GM12872 (cell line): ENCODE measurements at regions not wholly inside any gene's neighbourhood (a gene's known extent, or its start where the extent isn't known, plus 50 kb on each side); places are given as distances from the start of the nearest gene placed in this dataset.

Source experiments
- TF ChIP-seq, protein P1 (sequence below): IDR thresholded peaks from 3 replicates; pipeline ENCODE4 v1.5.1; 2011; ENCODE audit warnings: low read depth, mild to moderate bottlenecking, low read length, moderate library complexity; ENCODE audit not compliant: insufficient read depth

DNA sequence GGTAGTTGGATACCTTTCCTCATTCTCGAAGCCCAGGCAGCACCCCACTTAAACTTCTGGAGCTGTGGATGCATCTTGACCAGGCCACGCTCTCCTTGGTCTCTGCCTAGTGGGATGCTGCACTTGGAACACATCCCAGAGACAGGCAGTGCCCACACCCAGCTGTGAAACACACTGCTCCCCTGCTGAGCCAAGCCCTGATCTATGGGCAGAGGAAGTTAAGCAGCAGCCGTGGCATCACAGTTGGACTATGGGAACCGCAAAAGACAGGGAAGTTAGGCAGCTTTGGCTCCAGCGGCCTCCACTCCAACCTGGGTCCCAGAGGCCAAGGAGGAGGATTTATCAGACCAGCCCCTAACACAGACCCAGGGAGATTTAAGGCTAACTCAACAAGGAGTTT, 284.8 kb upstream of the CCL2 start:
- TF ChIP-seq, protein P1, sequence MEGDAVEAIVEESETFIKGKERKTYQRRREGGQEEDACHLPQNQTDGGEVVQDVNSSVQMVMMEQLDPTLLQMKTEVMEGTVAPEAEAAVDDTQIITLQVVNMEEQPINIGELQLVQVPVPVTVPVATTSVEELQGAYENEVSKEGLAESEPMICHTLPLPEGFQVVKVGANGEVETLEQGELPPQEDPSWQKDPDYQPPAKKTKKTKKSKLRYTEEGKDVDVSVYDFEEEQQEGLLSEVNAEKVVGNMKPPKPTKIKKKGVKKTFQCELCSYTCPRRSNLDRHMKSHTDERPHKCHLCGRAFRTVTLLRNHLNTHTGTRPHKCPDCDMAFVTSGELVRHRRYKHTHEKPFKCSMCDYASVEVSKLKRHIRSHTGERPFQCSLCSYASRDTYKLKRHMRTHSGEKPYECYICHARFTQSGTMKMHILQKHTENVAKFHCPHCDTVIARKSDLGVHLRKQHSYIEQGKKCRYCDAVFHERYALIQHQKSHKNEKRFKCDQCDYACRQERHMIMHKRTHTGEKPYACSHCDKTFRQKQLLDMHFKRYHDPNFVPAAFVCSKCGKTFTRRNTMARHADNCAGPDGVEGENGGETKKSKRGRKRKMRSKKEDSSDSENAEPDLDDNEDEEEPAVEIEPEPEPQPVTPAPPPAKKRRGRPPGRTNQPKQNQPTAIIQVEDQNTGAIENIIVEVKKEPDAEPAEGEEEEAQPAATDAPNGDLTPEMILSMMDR: no peak

DNA sequence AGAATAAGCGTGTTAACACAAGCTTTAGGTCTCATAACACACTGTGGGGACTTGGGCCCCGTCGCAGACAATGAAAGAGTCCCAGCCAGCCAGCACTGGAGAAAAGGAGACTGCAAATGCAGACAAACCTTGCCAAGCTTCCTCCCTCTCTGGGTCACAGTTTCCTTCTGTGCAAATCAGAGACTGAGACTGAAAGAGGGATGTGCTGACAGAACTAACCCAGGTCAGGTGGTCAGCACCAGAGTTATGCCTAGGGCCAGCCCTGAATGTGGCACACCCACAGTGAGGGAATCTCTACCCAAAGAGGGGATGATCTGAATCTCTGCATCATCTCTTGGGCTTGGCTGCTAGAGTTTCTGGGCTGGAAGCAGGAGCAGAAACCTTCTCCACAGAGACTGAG, 282.3 kb upstream of the CCL2 start:
- TF ChIP-seq, protein P1: no peak

DNA sequence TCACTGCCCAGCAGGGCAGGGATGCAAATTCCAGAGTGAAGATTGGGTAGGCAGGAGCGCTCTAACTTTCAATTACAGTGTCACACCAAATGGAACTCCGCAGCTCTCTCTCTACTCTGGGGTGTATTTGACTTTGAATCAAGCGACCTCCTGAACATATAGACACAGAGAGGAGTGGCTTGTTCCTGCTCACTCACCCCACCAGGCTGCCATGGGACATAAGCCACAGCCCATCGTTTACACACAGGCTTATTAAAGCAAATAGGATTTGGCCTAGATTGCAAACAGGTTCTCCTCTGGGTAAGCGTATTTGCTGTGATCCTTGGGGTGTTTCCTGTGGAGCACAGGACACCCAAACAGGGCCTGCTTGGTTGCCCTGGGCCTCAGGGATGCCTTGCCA, 281.6 kb upstream of the CCL2 start:
- TF ChIP-seq, protein P1: no peak

DNA sequence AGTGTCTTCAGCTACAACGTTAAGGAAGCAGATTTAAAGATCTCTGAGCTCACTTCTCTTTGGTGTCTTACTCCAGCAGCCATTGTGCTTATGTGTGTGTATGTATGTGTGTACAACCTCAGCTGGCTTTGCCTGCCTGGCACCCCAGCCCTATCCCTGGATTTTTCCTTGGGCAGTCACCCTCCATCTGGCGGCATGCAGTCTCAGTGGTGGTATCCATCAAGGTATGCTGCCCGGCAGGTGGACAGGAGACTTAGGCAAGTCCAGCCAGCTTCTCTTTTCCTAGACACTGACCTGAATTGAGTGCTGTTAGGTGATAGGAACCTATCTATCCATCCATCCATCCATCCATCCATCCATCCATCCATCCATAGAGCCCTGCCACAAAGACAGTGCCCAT, 280.8 kb upstream of the CCL2 start:
- TF ChIP-seq, protein P1: no peak

DNA sequence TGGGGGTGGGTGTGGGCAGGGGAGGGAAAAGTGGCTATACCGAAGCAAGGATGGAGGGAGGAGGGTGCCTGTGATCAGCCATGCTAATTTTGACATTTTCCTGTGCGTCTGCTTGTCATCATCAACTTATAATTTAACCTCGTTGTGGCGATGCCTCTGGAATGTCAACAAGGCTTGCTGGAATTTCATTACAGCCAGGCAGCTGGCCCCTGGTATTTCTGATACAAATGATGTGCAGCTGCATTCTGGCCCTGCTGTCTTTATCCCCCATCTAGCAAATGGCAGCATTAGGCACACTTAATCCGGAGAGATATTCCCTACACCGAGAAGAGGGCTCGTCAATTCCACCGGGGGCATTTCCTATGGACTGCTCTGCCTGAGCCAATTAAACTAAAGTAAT, 278.3 kb upstream of the CCL2 start:
- TF ChIP-seq, protein P1: no peak

DNA sequence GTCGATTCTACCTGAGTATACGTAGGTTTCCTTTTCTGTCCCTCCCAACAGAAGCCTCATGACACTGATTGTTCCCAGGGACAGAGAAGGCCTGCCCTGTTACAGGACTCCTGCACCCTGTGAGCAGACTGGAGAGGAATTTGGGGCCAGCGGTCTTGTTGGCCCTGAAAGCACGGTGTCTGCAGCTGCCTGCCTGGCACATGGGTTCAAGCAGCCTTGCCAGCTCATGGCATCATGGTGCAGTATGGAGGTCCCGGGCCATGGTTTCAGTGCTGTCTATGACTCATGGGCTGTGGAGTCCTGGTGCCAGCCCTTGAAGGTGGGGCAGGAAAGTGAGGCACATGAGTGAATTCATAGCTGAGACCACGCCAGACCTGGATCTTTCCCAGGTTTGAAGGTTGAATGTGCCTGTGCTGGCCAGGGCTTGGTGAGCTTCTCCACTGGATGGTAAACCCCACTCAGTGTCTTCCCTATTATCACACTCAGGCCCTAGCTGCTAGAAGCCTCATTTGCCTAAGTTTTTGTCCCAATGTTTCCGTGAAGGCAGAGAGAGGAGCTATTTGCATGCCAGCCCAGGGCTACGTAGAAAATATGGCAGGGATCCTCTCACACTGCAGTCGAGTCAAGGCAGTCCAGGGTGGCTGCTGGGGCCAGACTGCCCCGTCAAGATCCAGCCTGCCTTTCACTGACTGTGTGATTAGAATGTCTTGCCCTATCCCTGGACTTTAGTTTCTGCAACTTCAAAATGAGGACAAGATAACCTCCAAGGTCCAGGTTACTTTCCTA, 277.2 kb upstream of the CCL2 start:
- TF ChIP-seq, protein P1: no peak

DNA sequence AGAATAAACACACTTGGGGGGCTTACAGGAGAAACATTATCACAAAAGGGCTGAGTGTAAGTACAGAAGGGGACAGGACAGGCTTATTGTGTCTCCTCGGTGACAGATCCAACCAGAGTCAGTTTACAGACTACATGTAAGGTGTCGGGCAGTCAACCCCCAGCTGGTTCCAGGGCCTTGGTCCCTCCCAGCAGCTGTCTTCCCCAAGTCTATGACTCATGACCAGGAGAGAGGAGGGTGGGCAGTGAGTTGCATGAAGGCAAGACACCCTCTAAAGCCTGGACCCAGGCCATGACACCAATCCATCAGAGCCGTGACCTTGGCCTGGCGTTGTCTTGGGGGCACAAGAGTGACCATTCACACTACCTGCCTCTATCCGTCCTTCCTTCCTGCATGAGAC, 276.2 kb upstream of the CCL2 start:
- TF ChIP-seq, protein P1: no peak
